Mesendoderm (in vitro differentiated cells): ENCODE measurements at regions not wholly inside any gene's neighbourhood (a gene's known extent, or its start where the extent isn't known, plus 50 kb on each side); places are given as distances from the start of the nearest gene placed in this dataset.

ENCODE experiments used
- DNase-seq: peaks from one replicate; pipeline ENCODE4 v3.0.0; 2013
- H2AK5ac ChIP-seq: 2 replicates; pipeline ENCODE4 v1.6.1; 2013; ENCODE audit warnings: low read length, inconsistent platforms
- H2BK120ac ChIP-seq: 2 replicates; pipeline ENCODE4 v1.6.1; 2013; ENCODE audit warnings: low read depth, mild to moderate bottlenecking, low read length, moderate library complexity, mixed read lengths
- H2BK15ac ChIP-seq: replicated peaks from 2 replicates; pipeline ENCODE4 v1.6.1; 2013; ENCODE audit warnings: low read depth, mild to moderate bottlenecking, moderate library complexity
- H2BK5ac ChIP-seq: 2 replicates; pipeline ENCODE4 v1.6.1; 2013; ENCODE audit warnings: low read length, inconsistent platforms
- H3K18ac ChIP-seq: 2 replicates; pipeline ENCODE4 v1.6.1; 2013; ENCODE audit warnings: mild to moderate bottlenecking, low read length, mixed read lengths
- H3K23ac ChIP-seq: one replicate; pipeline ENCODE4 v1.6.1; 2013; ENCODE audit warnings: low read length
- H3K27ac ChIP-seq: 2 replicates; pipeline ENCODE4 v1.5.1; 2013; ENCODE audit warnings: low read depth, mild to moderate bottlenecking, inconsistent platforms, low read length, moderate library complexity
- H3K27me3 ChIP-seq: 2 replicates; pipeline ENCODE4 v1.6.1; 2013; ENCODE audit warnings: low read length, control low read depth, mild to moderate bottlenecking, inconsistent platforms; ENCODE audit not compliant: insufficient read depth, poor library complexity
- H3K36me3 ChIP-seq: 2 replicates; pipeline ENCODE4 v1.6.1; 2013; ENCODE audit warnings: low read length, inconsistent platforms; ENCODE audit not compliant: control insufficient read depth, insufficient read depth
- H3K4ac ChIP-seq: one replicate; pipeline ENCODE4 v1.6.1; 2013; ENCODE audit warnings: low read depth, mild to moderate bottlenecking, low read length, moderate library complexity
- H3K4me1 ChIP-seq: 2 replicates; pipeline ENCODE4 v1.6.1; 2013; ENCODE audit warnings: low read depth, low read length, inconsistent platforms; ENCODE audit not compliant: control insufficient read depth
- H3K4me2 ChIP-seq: 2 replicates; pipeline ENCODE4 v1.6.1; 2013; ENCODE audit warnings: low read length
- H3K4me3 ChIP-seq: 2 replicates; pipeline ENCODE4 v1.5.1; 2013; ENCODE audit warnings: mild to moderate bottlenecking, low read length
- H3K56ac ChIP-seq: one replicate; pipeline ENCODE4 v1.6.1; 2013; ENCODE audit warnings: low read length
- H3K79me1 ChIP-seq: 2 replicates; pipeline ENCODE4 v1.6.1; 2013; ENCODE audit warnings: low read length, inconsistent platforms
- H3K79me2 ChIP-seq: 2 replicates; pipeline ENCODE4 v1.6.1; 2013; ENCODE audit warnings: mild to moderate bottlenecking, low read length; ENCODE audit not compliant: control insufficient read depth, insufficient read depth
- H3K9ac ChIP-seq: 2 replicates; pipeline ENCODE4 v1.6.1; 2013; ENCODE audit warnings: low read length, inconsistent platforms
- H4K5ac ChIP-seq: one replicate; pipeline ENCODE4 v1.6.1; 2013; ENCODE audit warnings: low read length
- H4K8ac ChIP-seq: one replicate; pipeline ENCODE4 v1.6.1; 2013; ENCODE audit warnings: low read depth, mild to moderate bottlenecking, control low read depth, low read length, moderate library complexity
- WGBS: extraction: QIAGEN DNeasy Blood & Tissue Kit; methylation state at CpG from one replicate; pipeline ENCODE4 v1.1.7; 2013; ENCODE audit warnings: low lambda C conversion rate, missing lambda C conversion rate; ENCODE audit not compliant: insufficient coverage; ENCODE audit errors: extremely low coverage; 5-methylcytosine and 5-hydroxymethylcytosine counted together

- no peak overlapping the region for H3K27ac ChIP-seq
- H3K4me2 ChIP-seq, result no peak overlapping the region
- H3K79me2 ChIP-seq, result no peaks in the 10 kb centered on the region
These were observed 312.3 kb upstream of the PKDCC start for GRCh38 chr2:41735476-41735875.

GRCh38 chr2:41736105-41736567 lies 311.7 kb upstream of the PKDCC start:
- Histone ChIP-seq H3K4me3 (no peak overlapping the region), H3K18ac (no peak overlapping the region), H3K23ac (no peak overlapping the region), H2AK5ac (peak overlapping the region; percentile 43), H2BK120ac (no peak overlapping the region), H4K8ac (no peak overlapping the region), H3K9ac (no peak overlapping the region), H3K36me3 (no peaks in the 10 kb centered on the region), H3K4me2 (no peak overlapping the region), H2BK5ac (peak overlapping the region; percentile 65), H2BK15ac (peak overlapping the region; percentile 85), H3K79me1 (no peaks in the 10 kb centered on the region), H3K27ac (no peak overlapping the region), H3K4ac (no peak overlapping the region), H3K27me3 (no peaks in the 10 kb centered on the region), H3K4me1 (peaks cover 2% of the 10 kb centered on the region), H3K56ac (peak overlapping the region; percentile 63), H4K5ac (no peak overlapping the region), H3K79me2 (no peaks in the 10 kb centered on the region)
- DNase-seq, result no peak
- no CpG with 5 or more reads among the region's 5 CpGs for WGBS

More at GRCh38 chr2:41735476-41735875, 312.3 kb upstream of the PKDCC start:
- peak overlapping the region; percentile 85 for H2BK15ac ChIP-seq
- no peaks in the 10 kb centered on the region for H3K36me3 ChIP-seq
- peak overlapping the region; percentile 58 for H4K8ac ChIP-seq
- peak; percentile 63 for DNase-seq
- peak overlapping the region; percentile 47 for H2BK120ac ChIP-seq
- H4K5ac ChIP-seq, result no peak overlapping the region
- H3K56ac ChIP-seq, result no peak overlapping the region
- H3K23ac ChIP-seq, result no peak overlapping the region
- H3K27me3 ChIP-seq, result no peaks in the 10 kb centered on the region
- H3K9ac ChIP-seq, result no peak overlapping the region
- no peak overlapping the region for H2AK5ac ChIP-seq
- no peaks in the 10 kb centered on the region for H3K79me1 ChIP-seq
- no CpG with 5 or more reads among the region's 2 CpGs for WGBS
- peaks cover 2% of the 10 kb centered on the region for H3K4me1 ChIP-seq
- H3K4me3 ChIP-seq, result no peak overlapping the region
- H3K18ac ChIP-seq, result peak overlapping the region; percentile 7
- no peak overlapping the region for H2BK5ac ChIP-seq
- no peak overlapping the region for H3K4ac ChIP-seq

GRCh38 chr2:41736586-41736985 lies 311.2 kb upstream of the PKDCC start:
- no peaks in the 10 kb centered on the region for H3K27me3 ChIP-seq
- H3K56ac ChIP-seq, result peak overlapping the region; percentile 63
- no peak overlapping the region for H3K9ac ChIP-seq
- H2AK5ac ChIP-seq, result peak overlapping the region; percentile 75
- H3K4ac ChIP-seq, result no peak overlapping the region
- no peak overlapping the region for H3K4me2 ChIP-seq
- H2BK120ac ChIP-seq, result no peak overlapping the region
- no peak overlapping the region for H3K18ac ChIP-seq
- no peaks in the 10 kb centered on the region for H3K79me1 ChIP-seq
- no peak overlapping the region for H4K5ac ChIP-seq
- H4K8ac ChIP-seq, result no peak overlapping the region
- no peak overlapping the region for H3K27ac ChIP-seq
- H3K23ac ChIP-seq, result no peak overlapping the region
- peaks cover 2% of the 10 kb centered on the region for H3K4me1 ChIP-seq
- H2BK5ac ChIP-seq, result peak overlapping the region; percentile 65
- no peak overlapping the region for H3K4me3 ChIP-seq
- WGBS, result no CpG with 5 or more reads among the region's 3 CpGs
- no peak for DNase-seq
- no peaks in the 10 kb centered on the region for H3K36me3 ChIP-seq
- no peaks in the 10 kb centered on the region for H3K79me2 ChIP-seq
- H2BK15ac ChIP-seq, result no peak overlapping the region

DNA sequence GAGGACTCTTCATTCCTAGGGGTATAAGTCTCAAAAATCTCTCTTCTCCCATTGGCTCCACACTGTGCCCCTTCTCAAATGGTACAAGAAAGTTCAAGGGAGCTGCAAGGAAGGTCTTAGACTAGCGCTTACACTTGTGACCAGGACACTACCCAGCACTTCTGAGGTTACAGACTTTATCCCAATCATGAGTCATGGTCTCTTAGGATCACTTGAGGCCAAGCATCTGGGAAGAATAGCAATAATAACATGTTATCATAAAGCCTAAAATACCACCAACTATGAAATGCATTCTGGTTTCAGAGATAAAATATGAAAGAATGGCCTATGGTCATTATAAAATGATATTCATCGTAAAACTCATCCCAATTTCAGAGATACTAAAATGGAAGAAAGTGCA lies 309.9 kb upstream of the PKDCC start:
- no peak overlapping the region for H3K4me2 ChIP-seq
- no peaks in the 10 kb centered on the region for H3K27me3 ChIP-seq
- DNase-seq, result no peak
- no peak overlapping the region for H2BK15ac ChIP-seq
- H3K4me1 ChIP-seq, result no peaks in the 10 kb centered on the region
- no peak overlapping the region for H3K56ac ChIP-seq
- no peak overlapping the region for H3K27ac ChIP-seq
- H3K9ac ChIP-seq, result no peak overlapping the region
- no peak overlapping the region for H3K18ac ChIP-seq
- no peak overlapping the region for H3K4ac ChIP-seq
- no peak overlapping the region for H2BK5ac ChIP-seq
- no peaks in the 10 kb centered on the region for H3K36me3 ChIP-seq
- H3K79me2 ChIP-seq, result no peaks in the 10 kb centered on the region
- no peak overlapping the region for H4K8ac ChIP-seq
- no peak overlapping the region for H3K4me3 ChIP-seq
- no peak overlapping the region for H3K23ac ChIP-seq
- H2BK120ac ChIP-seq, result no peak overlapping the region
- no peak overlapping the region for H4K5ac ChIP-seq
- H2AK5ac ChIP-seq, result no peak overlapping the region
- no CpG with 5 or more reads among the region's 2 CpGs for WGBS
- H3K79me1 ChIP-seq, result no peaks in the 10 kb centered on the region

GRCh38 chr2:41741951-41742595 lies 305.7 kb upstream of the PKDCC start:
- Histone ChIP-seq H3K4me3 (no peak overlapping the region), H3K27ac (no peak overlapping the region), H3K36me3 (no peaks in the 10 kb centered on the region), H3K27me3 (no peaks in the 10 kb centered on the region), H3K18ac (no peak overlapping the region), H4K5ac (no peak overlapping the region), H3K79me2 (no peaks in the 10 kb centered on the region), H3K4ac (no peak overlapping the region), H4K8ac (no peak overlapping the region), H2BK5ac (no peak overlapping the region), H2BK15ac (no peak overlapping the region), H2AK5ac (no peak overlapping the region), H3K79me1 (no peaks in the 10 kb centered on the region), H3K23ac (no peak overlapping the region), H2BK120ac (no peak overlapping the region), H3K4me2 (no peak overlapping the region), H3K4me1 (no peaks in the 10 kb centered on the region), H3K9ac (no peak overlapping the region), H3K56ac (no peak overlapping the region)
- no peak for DNase-seq
- no CpG with 5 or more reads among the region's 2 CpGs for WGBS

GRCh38 chr2:41743324-41743723 lies 304.5 kb upstream of the PKDCC start:
- Histone ChIP-seq H3K79me1 (no peaks in the 10 kb centered on the region), H3K9ac (no peak overlapping the region), H3K4ac (no peak overlapping the region), H2BK15ac (no peak overlapping the region), H2BK5ac (no peak overlapping the region), H3K4me2 (no peak overlapping the region), H3K23ac (no peak overlapping the region), H3K18ac (no peak overlapping the region), H2AK5ac (no peak overlapping the region), H4K5ac (no peak overlapping the region), H3K4me1 (no peaks in the 10 kb centered on the region), H3K36me3 (no peaks in the 10 kb centered on the region), H3K27me3 (no peaks in the 10 kb centered on the region), H3K56ac (no peak overlapping the region), H4K8ac (no peak overlapping the region), H3K27ac (no peak overlapping the region), H3K79me2 (no peaks in the 10 kb centered on the region), H2BK120ac (no peak overlapping the region), H3K4me3 (no peak overlapping the region)
- WGBS, result no CpG with 5 or more reads among the region's 2 CpGs
- no peak for DNase-seq
